Left kidney (tissue), 1 donor: ENCODE measurements at regions not wholly inside any gene's neighbourhood (a gene's known extent, or its start where the extent isn't known, plus 50 kb on each side); places are given as distances from the start of the nearest gene placed in this dataset.

Experiments
- DNase-seq: peaks from one replicate; pipeline ENCODE4 v3.0.0-alpha.2; 2013

- DNase-seq = no peak
Measured at GRCh38 chr2:238561230-238561629, 134.5 kb downstream of the ASB1 start.

GRCh38 chr2:238562446-238562845 is 135.7 kb downstream of the ASB1 start:
- no peak for DNase-seq

- DNase-seq = no peak
Measured at GRCh38 chr2:238563551-238563950, 136.8 kb downstream of the ASB1 start.

- DNase-seq = no peak
Measured at GRCh38 chr2:238564286-238564920, 137.7 kb downstream of the ASB1 start.

GRCh38 chr2:238565031-238565430 is 138.3 kb downstream of the ASB1 start:
- DNase-seq = no peak

- DNase-seq = no peak
Measured at GRCh38 chr2:238566001-238566645, 139.4 kb downstream of the ASB1 start.

- no peak for DNase-seq
Measured at GRCh38 chr2:238567067-238567855, 140.5 kb downstream of the ASB1 start.

GRCh38 chr2:238567996-238568395 is 141.3 kb downstream of the ASB1 start:
- DNase-seq = no peak

GRCh38 chr2:238568455-238569440 is 142.0 kb downstream of the ASB1 start:
- no peak for DNase-seq

GRCh38 chr2:238569507-238570195 is 142.9 kb downstream of the ASB1 start:
- no peak for DNase-seq

GRCh38 chr2:238570391-238570790 is 143.7 kb downstream of the ASB1 start:
- DNase-seq = no peak

- no peak for DNase-seq
Measured at GRCh38 chr2:238570926-238571325, 144.2 kb downstream of the ASB1 start.

- no peak for DNase-seq
Measured at GRCh38 chr2:238571661-238572372, 145.1 kb downstream of the ASB1 start.

- DNase-seq = no peak
Measured at GRCh38 chr2:238573065-238573778, 146.5 kb downstream of the ASB1 start.

GRCh38 chr2:238573916-238574315 is 147.2 kb downstream of the ASB1 start:
- DNase-seq = no peak

GRCh38 chr2:238574490-238575271 is 148.0 kb downstream of the ASB1 start:
- no peak for DNase-seq

GRCh38 chr2:238576674-238577073 is 149.9 kb downstream of the ASB1 start:
- no peak for DNase-seq

- no peak for DNase-seq
Measured at GRCh38 chr2:238578256-238578655, 151.5 kb downstream of the ASB1 start.

- no peak for DNase-seq
Measured at GRCh38 chr2:238580486-238580885, 153.8 kb downstream of the ASB1 start.
